Cardiac septum (tissue), 1 donor: ENCODE measurements at regions not wholly inside any gene's neighbourhood (a gene's known extent, or its start where the extent isn't known, plus 50 kb on each side); places are given as distances from the start of the nearest gene placed in this dataset.

Experiments
- DNase-seq: peaks from one replicate; pipeline ENCODE4 v3.0.0-alpha.2; 2020; ENCODE audit warnings: low spot score
- intact Hi-C: fragments of 100-400 bp; cut with DNase I; formaldehyde crosslinking; loops from one replicate; pipeline ENCODE4 v1.14.0; 2022
- donor health status: DM: no; HTN: no; CAD: no.

GRCh38 chr14:81662570-81663197 lies 129.0 kb upstream of the SEL1L start:
- intact Hi-C loops: no loop called here
- DNase-seq: no peak

DNA sequence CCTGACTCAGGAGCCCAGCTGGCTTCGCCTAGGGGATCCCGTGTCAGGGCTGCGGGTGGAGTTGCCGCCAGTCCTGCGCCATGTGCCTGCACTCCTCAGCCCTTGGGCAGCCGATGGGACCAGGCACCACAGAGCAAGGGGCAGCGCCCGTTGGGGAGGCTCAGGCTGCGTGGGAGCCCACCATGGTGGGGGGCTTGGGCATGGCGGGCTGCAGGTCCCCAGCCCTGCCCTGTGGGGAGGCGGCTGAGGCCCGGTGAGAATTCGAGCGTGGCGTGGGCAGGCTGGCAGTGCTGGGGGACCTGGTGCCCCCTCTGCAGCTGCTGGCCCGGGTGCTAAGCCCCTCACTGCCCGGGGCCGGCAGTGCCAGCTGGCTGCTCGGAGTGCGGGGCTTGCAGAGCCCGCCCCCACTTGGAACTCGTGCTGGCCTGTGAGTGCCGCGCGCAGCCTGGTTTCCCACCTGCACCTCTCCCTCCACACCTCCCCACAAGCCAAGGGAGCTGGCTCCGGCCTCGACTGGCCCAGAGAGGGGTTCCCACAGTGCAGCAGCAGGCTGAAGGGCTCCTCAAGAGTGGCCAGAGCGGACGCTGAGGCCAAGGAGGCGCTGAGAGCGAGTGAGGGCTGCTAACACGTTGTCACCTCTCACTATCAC lies 135.1 kb upstream of the SEL1L start:
- DNase-seq: no peak
- intact Hi-C loops: no loop called here

DNA sequence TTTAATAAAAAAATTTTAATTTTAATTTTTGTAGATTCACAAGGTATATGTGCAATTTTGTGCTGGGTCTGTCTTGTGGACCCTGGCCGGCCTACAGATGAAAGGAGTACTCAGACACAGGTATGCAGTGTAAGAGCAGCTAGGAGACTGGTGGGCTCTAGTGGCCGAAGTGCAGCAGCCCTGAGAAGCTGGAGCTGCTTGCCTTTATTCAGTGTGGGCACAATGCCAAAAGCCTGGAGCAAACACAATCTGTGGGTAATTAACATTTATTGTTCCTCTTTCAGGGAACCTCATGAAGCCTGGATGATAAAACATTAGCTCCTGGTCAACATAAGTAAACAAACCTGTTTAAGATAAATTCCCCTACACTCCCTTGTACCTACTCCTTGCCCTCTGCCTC lies 135.7 kb upstream of the SEL1L start:
- intact Hi-C loops: no loop called here
- no peak for DNase-seq

DNA sequence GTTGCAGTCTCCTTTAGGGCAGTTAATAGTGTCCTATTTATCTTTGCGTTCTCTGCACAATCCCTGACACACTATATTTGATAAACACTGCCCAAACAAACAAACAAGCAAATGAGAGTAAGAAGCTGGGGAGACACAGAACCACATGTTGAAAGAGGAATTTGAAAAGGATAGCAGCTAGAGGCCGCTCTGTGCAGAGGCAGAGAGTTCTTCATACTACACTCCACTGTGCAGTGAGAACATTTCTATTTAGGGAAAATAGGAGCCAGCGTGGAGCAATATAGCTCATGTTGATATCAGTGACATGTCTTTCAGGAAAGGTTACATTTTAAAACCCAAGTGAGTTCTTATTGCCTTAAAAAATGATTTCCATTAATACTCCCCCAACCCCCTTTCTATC lies 140.3 kb upstream of the SEL1L start:
- DNase-seq: no peak
- intact Hi-C loops: no loop called here

GRCh38 chr14:81676395-81676794 lies 142.7 kb upstream of the SEL1L start:
- DNase-seq: no peak
- intact Hi-C loops: no loop called here

GRCh38 chr14:81676879-81677278 lies 143.2 kb upstream of the SEL1L start:
- DNase-seq: no peak
- intact Hi-C loops: no loop called here

- no peak for DNase-seq
- intact Hi-C loops: no loop called here
Observed at GRCh38 chr14:81677736-81678135, 144.1 kb upstream of the SEL1L start.

GRCh38 chr14:81679226-81679625 lies 145.6 kb upstream of the SEL1L start:
- intact Hi-C loops: no loop called here
- DNase-seq: no peak

GRCh38 chr14:81681541-81681940 lies 147.9 kb upstream of the SEL1L start:
- intact Hi-C loops: no loop called here
- no peak for DNase-seq

DNA sequence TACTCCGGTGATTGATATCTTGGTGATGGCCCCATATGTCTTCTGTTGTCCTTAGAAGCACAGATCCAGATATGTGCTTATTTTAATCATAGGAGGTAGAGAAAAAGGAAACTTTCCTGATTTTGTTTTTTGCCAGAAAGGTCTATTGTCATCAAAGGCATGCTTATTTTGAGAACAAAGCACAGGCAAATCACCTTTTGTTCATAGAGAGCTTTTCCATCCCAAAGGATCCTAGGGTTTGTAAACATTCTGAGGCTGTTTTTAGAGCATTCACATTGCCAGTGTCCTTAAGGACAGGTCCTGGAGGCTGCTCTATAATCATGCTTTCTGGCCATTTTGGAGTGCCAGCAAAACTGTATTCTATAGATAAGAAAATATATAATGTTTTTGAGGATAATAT lies 148.5 kb upstream of the SEL1L start:
- no peak for DNase-seq
- intact Hi-C loops: no loop called here

DNA sequence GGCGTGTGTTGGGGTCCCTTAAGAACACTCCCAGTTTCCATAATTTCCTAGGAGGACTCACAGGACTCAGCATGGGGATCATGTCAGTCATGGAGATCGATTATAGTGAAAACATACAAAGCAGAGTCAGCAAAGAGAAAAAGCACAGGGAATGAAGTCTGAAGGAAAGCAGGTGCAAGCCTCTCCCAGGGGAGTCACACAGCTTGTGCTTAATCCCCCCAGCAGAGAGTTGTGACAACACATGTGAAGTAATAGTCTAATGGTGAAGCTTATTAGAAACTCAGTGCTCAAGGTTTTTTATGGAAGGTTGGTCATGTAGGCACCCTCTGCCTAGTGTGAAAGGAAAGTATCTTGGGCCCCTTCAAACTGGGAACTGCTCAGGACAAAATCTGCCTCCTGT lies 149.0 kb upstream of the SEL1L start:
- intact Hi-C loops: no loop called here
- no peak for DNase-seq

- no peak for DNase-seq
- intact Hi-C loops: no loop called here
Observed at GRCh38 chr14:81684696-81685095, 151.0 kb upstream of the SEL1L start.

DNA sequence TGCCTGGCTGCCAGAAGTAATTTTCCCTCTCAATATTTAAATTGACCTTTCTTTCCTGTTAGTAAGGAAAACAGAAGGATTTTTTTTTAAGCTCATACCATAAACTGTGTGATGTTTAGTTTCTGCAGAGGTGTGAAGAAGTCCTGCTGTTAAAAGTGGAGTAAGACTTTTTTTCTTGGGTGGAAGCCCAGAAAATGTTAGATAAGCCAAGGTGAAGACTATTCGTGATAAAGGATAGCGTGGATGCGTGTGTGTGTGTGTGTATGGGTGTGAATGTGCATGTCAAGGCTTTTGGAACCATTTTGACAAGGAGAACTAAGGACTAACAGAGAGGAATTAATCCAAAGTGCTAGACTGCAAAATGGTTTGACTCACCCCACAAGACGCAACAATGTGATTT lies 152.9 kb upstream of the SEL1L start:
- no peak for DNase-seq
- intact Hi-C loops: no loop called here

- intact Hi-C loops: no loop called here
- no peak for DNase-seq
Observed at GRCh38 chr14:81691931-81692330, 158.3 kb upstream of the SEL1L start.

DNA sequence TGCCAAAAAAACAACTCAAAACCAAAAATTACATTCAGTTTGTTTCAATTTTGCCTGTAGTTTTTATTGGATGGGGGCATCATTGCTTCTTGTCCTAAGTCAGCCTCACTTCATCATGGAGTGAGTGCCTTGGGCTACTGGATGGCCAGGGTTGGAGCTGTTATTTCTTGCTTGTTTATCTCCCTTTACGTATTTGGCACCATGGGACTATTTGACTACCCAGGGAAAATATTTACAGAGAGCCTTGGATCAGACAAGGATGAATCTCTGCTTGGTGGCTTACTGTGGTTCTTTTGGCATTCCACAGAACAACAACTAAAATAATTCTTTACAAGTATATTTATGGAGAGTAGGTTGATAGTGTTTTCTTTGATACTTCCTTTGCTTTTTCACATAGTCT lies 160.8 kb upstream of the SEL1L start:
- intact Hi-C loops: no loop called here
- DNase-seq: no peak

DNA sequence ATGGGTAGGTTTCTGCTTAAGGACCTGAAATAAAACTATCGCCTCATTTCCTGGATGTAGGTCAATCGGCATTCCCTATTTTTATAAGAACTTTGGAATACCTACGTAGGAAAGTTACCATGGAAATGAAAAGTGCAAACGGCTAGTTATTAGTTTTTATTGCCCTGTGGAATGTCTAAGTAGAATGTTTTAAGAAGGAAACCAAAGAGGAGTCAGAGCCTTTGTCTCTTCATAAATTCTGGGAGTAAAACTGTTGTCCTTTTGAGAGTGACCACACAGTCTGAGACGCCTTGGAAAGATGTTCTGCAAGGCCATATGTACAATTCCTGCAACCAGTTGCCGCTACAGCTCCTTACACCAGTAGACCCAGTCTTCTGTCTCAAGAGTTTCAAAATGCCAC lies 176.0 kb upstream of the SEL1L start:
- no peak for DNase-seq
- intact Hi-C loops: no loop called here

DNA sequence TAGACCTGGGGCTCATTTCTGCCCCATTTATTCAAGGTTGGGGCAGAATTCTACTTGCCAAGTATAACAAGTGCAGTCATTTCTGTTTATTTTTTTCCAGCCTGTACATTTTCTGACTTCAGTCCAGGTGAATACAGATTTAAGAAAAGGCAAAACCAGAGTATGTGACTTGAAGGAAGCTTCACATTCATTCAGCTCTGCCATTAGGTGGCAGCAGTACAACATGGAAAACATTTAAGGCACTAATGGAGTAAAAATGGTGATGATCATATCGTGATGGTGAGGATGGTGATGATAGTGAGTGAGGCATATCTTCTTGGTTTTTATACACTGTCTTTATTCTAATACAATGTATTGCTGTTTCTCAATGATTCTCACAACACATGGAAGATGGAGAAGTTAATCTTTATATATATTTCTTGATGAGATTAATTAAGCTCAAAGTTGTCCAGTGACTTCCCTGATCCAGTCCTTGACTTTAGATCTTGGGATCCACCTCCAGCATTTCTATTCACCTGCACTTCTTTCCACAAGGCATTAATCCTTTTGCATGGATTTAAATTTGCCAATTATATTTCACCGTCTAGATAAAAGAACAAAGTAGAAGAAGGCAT lies 176.7 kb upstream of the SEL1L start:
- no peak for DNase-seq
- intact Hi-C loops: no loop called here

DNA sequence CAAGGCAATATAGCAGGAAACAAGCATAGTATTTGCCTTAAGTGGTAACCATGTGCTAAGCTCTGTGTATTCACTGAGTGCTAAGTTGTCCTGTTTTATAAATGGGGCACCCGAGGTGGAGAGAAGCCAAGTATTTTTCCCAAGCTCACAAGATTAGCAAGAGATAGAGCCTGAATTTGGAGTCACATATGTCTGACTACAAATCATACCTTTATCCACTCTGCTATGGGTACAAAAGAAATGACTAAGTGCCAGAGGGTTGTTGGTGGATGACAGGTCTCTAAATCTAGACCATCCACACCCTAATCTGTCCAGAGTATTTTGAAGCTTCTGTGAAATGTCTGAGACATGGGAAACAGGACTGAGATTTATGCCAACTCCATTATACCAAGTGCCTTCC lies 182.1 kb upstream of the SEL1L start:
- intact Hi-C loops: no loop called here
- no peak for DNase-seq

DNA sequence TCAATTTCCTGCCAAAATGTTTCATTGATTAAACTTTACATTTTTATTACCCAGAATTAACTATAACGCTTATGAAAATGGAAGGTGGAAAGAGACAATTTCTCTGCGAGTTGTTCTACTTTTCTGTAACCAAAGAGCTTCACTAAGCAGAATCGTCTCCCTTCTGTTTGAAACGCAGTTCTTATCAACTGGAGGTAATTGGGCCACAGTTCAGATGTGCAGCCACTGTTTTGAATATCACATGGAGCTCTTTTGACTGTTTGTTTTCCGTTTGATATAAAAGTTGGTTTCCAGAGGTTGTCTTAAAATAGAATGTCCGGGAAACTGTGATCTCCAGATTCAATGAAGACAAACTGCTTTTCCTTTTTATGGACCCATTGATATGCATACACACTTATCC lies 183.3 kb upstream of the SEL1L start:
- intact Hi-C loops: no loop called here
- no peak for DNase-seq

GRCh38 chr14:81723956-81724355 lies 190.3 kb upstream of the SEL1L start:
- intact Hi-C loops: no loop called here
- DNase-seq: no peak

DNA sequence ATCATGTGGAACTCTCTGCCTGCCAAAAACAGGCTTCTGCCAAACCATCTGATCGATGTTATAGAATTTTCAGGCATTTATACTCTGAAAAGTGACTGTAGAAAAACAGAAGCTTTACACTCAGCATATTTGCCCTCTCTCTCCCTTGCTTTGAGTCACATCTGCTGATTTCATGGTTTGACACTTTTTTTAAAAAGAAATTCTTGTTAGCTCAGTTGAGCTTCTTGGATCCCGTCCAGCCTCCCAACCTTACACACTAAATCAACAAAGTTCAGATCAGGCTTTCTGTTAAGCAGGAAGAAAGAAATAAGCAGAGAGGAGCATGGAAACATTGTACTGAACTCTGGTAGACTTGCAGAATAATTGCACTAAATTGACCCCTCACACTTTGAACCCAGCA lies 193.6 kb upstream of the SEL1L start:
- DNase-seq: no peak
- intact Hi-C loops: no loop called here

DNA sequence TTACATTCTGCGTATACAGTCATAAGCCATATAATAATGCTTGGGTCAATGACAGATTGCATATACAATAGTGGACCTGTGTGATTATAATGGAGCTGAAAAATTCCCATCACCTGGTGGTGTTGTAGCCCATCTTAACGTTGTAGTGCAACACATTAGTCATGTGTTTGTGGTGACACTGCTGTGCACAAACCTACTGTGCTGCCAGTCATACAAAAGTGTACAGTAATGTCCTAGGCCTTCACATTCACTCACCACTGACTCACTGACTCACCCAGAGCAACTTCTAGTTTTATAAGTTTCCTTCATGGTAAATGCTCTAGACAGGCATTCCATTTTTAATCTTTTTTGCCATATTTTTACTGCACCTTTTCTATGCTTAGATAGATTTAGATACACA lies 194.8 kb upstream of the SEL1L start:
- DNase-seq: no peak
- intact Hi-C loops: no loop called here
